H1 (cell line): ENCODE measurements at regions not wholly inside any gene's neighbourhood (a gene's known extent, or its start where the extent isn't known, plus 50 kb on each side); places are given as distances from the start of the nearest gene placed in this dataset.

ENCODE experiments used
- CTCF ChIA-PET: fragments of 300-600 bp; sonication (Branson Sonifier 250); formaldehyde crosslinking; loops from one replicate; lab custom pipeline; 2021; ENCODE audit not compliant: partially characterized antibody; lab: Charles Lee
- POLR2A ChIA-PET: fragments of 300-600 bp; sonication (Branson Sonifier 250); formaldehyde crosslinking; loops from one replicate; lab custom pipeline; 2021; ENCODE audit warnings: inconsistent platforms; ENCODE audit not compliant: partially characterized antibody; lab: Charles Lee
- DNase-seq, 2 experiments: peaks; one replicate each; pipeline versions ENCODE4 v3.0.0 to v3.0.0-alpha.2; 2010 to 2022; ENCODE audit warnings: low spot score in 2 of 2, low read depth in 1 of 2, mixed read lengths in 1 of 2
- FAIRE-seq: peaks from 2 replicates; lab custom pipeline; 2011; peaks lifted over from hg19 to GRCh38; lab: Jason Lieb, UNC
- H2AFZ ChIP-seq: 2 replicates; pipeline ENCODE4 v1.8.1; 2012; ENCODE audit warnings: low read length, inconsistent platforms
- H2AK5ac ChIP-seq: 2 replicates; pipeline ENCODE4 v1.6.1; 2013; ENCODE audit warnings: low read depth, low read length
- H2BK120ac ChIP-seq: replicated peaks from 2 replicates; pipeline ENCODE3; 2013; ENCODE audit warnings: low read depth, low read length, inconsistent platforms
- H2BK12ac ChIP-seq: 2 replicates; pipeline ENCODE4 v1.6.1; 2013; ENCODE audit warnings: low read depth, low read length
- H2BK15ac ChIP-seq: 2 replicates; pipeline ENCODE4 v1.6.1; 2013; ENCODE audit warnings: low read length
- H2BK20ac ChIP-seq: 2 replicates; pipeline ENCODE4 v1.6.1; 2013; ENCODE audit warnings: low read length
- H2BK5ac ChIP-seq: 2 replicates; pipeline ENCODE4 v1.6.1; 2013; ENCODE audit warnings: low read depth, low read length
- H3K14ac ChIP-seq: 2 replicates; pipeline ENCODE4 v1.6.1; 2013; ENCODE audit warnings: inconsistent platforms; ENCODE audit not compliant: insufficient read length
- H3K18ac ChIP-seq: 2 replicates; pipeline ENCODE4 v1.6.1; 2013; ENCODE audit warnings: low read length; ENCODE audit errors: extremely low read depth
- H3K23ac ChIP-seq: 2 replicates; pipeline ENCODE4 v1.6.1; 2013; ENCODE audit warnings: inconsistent platforms; ENCODE audit not compliant: insufficient read length
- H3K23me2 ChIP-seq: 2 replicates; pipeline ENCODE4 v1.6.1; 2013; ENCODE audit warnings: low read depth, low read length
- H3K27ac ChIP-seq: 2 replicates; pipeline ENCODE4 v1.6.1; 2011; ENCODE audit warnings: low read depth, low read length, inconsistent platforms
- H3K27me3 ChIP-seq, 4 experiments: replicated peaks in 1 of 4; 1 replicate in 1 of 4; 2 replicates in 3 of 4; pipeline versions ENCODE4 v1.6.1 to v1.8.1; 2011 to 2013; ENCODE audit warnings: low read length in 3 of 4, mild to moderate bottlenecking in 3 of 4, inconsistent platforms in 2 of 4, mixed read lengths in 2 of 4, moderate library complexity in 1 of 4; ENCODE audit not compliant: control insufficient read depth in 3 of 4, insufficient read depth in 3 of 4; ENCODE audit errors: extremely low read depth in 1 of 4
- H3K36me3 ChIP-seq, 4 experiments: 2 replicates each; pipeline versions ENCODE4 v1.6.1 to v1.8.1; 2011 to 2013; ENCODE audit warnings: mild to moderate bottlenecking in 4 of 4, low read length in 3 of 4, moderate library complexity in 2 of 4, control low read depth in 1 of 4, inconsistent platforms in 1 of 4; ENCODE audit not compliant: insufficient read depth in 4 of 4, control insufficient read depth in 2 of 4
- H3K4ac ChIP-seq: replicated peaks from 2 replicates; pipeline ENCODE3; 2013; ENCODE audit warnings: low read length, low read depth, mixed read lengths, inconsistent platforms; ENCODE audit not compliant: insufficient read length
- H3K4me1 ChIP-seq, 4 experiments: replicated peaks in 1 of 4; 1 replicate in 1 of 4; 2 replicates in 3 of 4; pipeline versions ENCODE4 v1.6.1 to v1.8.1; 2011 to 2013; ENCODE audit warnings: low read length in 3 of 4, inconsistent platforms in 2 of 4, mixed read lengths in 1 of 4; ENCODE audit not compliant: insufficient read depth in 4 of 4, control insufficient read depth in 3 of 4
- H3K4me2 ChIP-seq, 2 experiments: 2 replicates each; pipeline versions ENCODE4 v1.6.1 to v1.8.1; 2011 to 2013; ENCODE audit warnings: low read depth in 2 of 2, low read length in 2 of 2, control low read depth in 1 of 2, inconsistent platforms in 1 of 2, mild to moderate bottlenecking in 1 of 2; ENCODE audit not compliant: insufficient read depth in 1 of 2
- H3K4me3 ChIP-seq, 4 experiments: fragments of 200-600, 300-600 bp in 1 of 4; sonication (generic), shearing (Covaris generic), sonication (Bioruptor Twin) in 1 of 4; 2 replicates each; pipeline versions ENCODE4 v1.5.1 to v1.8.1; 2011 to 2016; ENCODE audit warnings: low read length in 4 of 4, low read depth in 3 of 4, control low read depth in 2 of 4, inconsistent platforms in 2 of 4, mild to moderate bottlenecking in 2 of 4, mixed read lengths in 1 of 4, moderate library complexity in 1 of 4; ENCODE audit not compliant: insufficient read depth in 2 of 4; ENCODE audit errors: extremely low read depth in 1 of 4
- H3K56ac ChIP-seq: replicated peaks from 2 replicates; pipeline ENCODE3; 2013; ENCODE audit warnings: low read depth, mild to moderate bottlenecking, mixed read lengths, low read length, inconsistent platforms; ENCODE audit not compliant: insufficient read length
- H3K79me1 ChIP-seq: 2 replicates; pipeline ENCODE4 v1.6.1; 2013; ENCODE audit warnings: low read depth, low read length, control low read depth
- H3K79me2 ChIP-seq, 2 experiments: 2 replicates each; pipeline versions ENCODE4 v1.6.1 to v1.8.1; 2012 to 2013; ENCODE audit warnings: low read length in 2 of 2, mild to moderate bottlenecking in 2 of 2, inconsistent platforms in 1 of 2; ENCODE audit not compliant: insufficient read depth in 2 of 2, control insufficient read depth in 1 of 2
- H3K9ac ChIP-seq, 4 experiments: replicated peaks in 1 of 4; 1 replicate in 1 of 4; 2 replicates in 3 of 4; pipeline versions ENCODE4 v1.6.1 to v1.8.1; 2011 to 2013; ENCODE audit warnings: low read depth in 3 of 4, low read length in 3 of 4, control low read depth in 2 of 4, mild to moderate bottlenecking in 2 of 4, moderate library complexity in 2 of 4, inconsistent platforms in 1 of 4; ENCODE audit errors: extremely low read depth in 1 of 4
- H3K9me3 ChIP-seq, 2 experiments: 2 replicates each; pipeline versions ENCODE4 v1.6.1 to v1.8.1; 2012 to 2013; ENCODE audit warnings: mild to moderate bottlenecking in 2 of 2, moderate library complexity in 2 of 2, control low read depth in 1 of 2, inconsistent platforms in 1 of 2, low read depth in 1 of 2, low read length in 1 of 2, mixed read lengths in 1 of 2; ENCODE audit not compliant: insufficient read depth in 2 of 2
- H4K20me1 ChIP-seq, 2 experiments: replicated peaks in 1 of 2; 2 replicates each; pipeline versions ENCODE3 to v1.8.1; 2011 to 2013; ENCODE audit warnings: inconsistent platforms in 2 of 2, low read length in 2 of 2, mild to moderate bottlenecking in 1 of 2; ENCODE audit not compliant: insufficient read depth in 2 of 2, control insufficient read depth in 1 of 2
- H4K5ac ChIP-seq: 2 replicates; pipeline ENCODE4 v1.6.1; 2013; ENCODE audit warnings: low read length, low read depth, mixed read lengths, inconsistent platforms; ENCODE audit not compliant: insufficient read length
- H4K8ac ChIP-seq: 2 replicates; pipeline ENCODE4 v1.8.0; 2013; ENCODE audit warnings: mild to moderate bottlenecking, moderate library complexity, low read length, inconsistent platforms; ENCODE audit not compliant: insufficient read depth; ENCODE audit errors: extremely low read depth
- H4K91ac ChIP-seq: replicated peaks from 2 replicates; pipeline ENCODE3; 2013; ENCODE audit warnings: low read length, mixed read lengths, inconsistent platforms; ENCODE audit not compliant: insufficient read length
- ATF2 ChIP-seq: IDR thresholded peaks from 2 replicates; pipeline ENCODE4 v1.6.1; 2012; ENCODE audit warnings: low read length, inconsistent platforms
- E2F6 ChIP-seq: IDR thresholded peaks from 2 replicates; pipeline ENCODE4 v1.6.1; 2012; ENCODE audit warnings: inconsistent platforms
- EP300 ChIP-seq, 2 experiments: IDR thresholded peaks; 1 replicate in 1 of 2; 2 replicates in 1 of 2; pipeline ENCODE4 v1.6.1; 2011 to 2012; ENCODE audit warnings: low read depth in 2 of 2, low read length in 2 of 2, mild to moderate bottlenecking in 2 of 2, borderline replicate concordance in 1 of 2, inconsistent platforms in 1 of 2, moderate library complexity in 1 of 2
- GTF2F1 ChIP-seq: IDR thresholded peaks from 2 replicates; pipeline ENCODE4 v1.6.1; 2012; ENCODE audit warnings: low read depth, low read length, improper control_type of control experiment, borderline replicate concordance
- HDAC6 ChIP-seq: IDR thresholded peaks from one replicate; pipeline ENCODE4 v1.7.1; 2012; ENCODE audit warnings: low read depth, mild to moderate bottlenecking, inconsistent platforms, low read length, moderate library complexity
- KDM4A ChIP-seq: IDR thresholded peaks from one replicate; pipeline ENCODE4 v1.7.1; 2012; ENCODE audit warnings: low read depth, mild to moderate bottlenecking, moderate library complexity, low read length, inconsistent platforms; ENCODE audit not compliant: severe bottlenecking
- KDM5A ChIP-seq: fragments of 200-600 bp; IDR thresholded peaks from 2 replicates; pipeline ENCODE4 v1.7.1; 2012; ENCODE audit warnings: mild to moderate bottlenecking, low read length, inconsistent platforms, mixed read lengths
- MAFK ChIP-seq: IDR thresholded peaks from 2 replicates; pipeline ENCODE4 v1.6.1; 2012; ENCODE audit warnings: low read depth, mild to moderate bottlenecking, improper control_type of control experiment, low read length
- NRF1 ChIP-seq: IDR thresholded peaks from 2 replicates; pipeline ENCODE4 v1.6.1; 2011; ENCODE audit warnings: mild to moderate bottlenecking, low read depth, low read length, improper control_type of control experiment
- SRF ChIP-seq: IDR thresholded peaks from 2 replicates; pipeline ENCODE4 v1.6.1; 2011; ENCODE audit warnings: mild to moderate bottlenecking, low read depth, low read length, moderate library complexity
- TAF7 ChIP-seq: optimal IDR thresholded peaks from 2 replicates; pipeline ENCODE3; 2011; ENCODE audit warnings: low read depth, mild to moderate bottlenecking, inconsistent platforms, low read length, moderate library complexity, borderline replicate concordance
- ZNF274 ChIP-seq: IDR thresholded peaks from 2 replicates; pipeline ENCODE4 v1.7.0; 2012; ENCODE audit warnings: low read length, borderline replicate concordance; ENCODE audit errors: extremely low read depth
- WGBS, 2 experiments: shearing (Covaris generic) in 1 of 2; methylation state at CpG; one replicate each; pipeline versions ENCODE4 v1.1.6 to v1.1.7; 2013 to 2015; ENCODE audit warnings: low lambda C conversion rate in 2 of 2, mixed read lengths in 2 of 2, inconsistent platforms in 1 of 2, low coverage in 1 of 2, missing lambda C conversion rate in 1 of 2; ENCODE audit not compliant: insufficient replicate concordance in 2 of 2, insufficient coverage in 1 of 2, insufficient read length in 1 of 2; ENCODE audit errors: extremely low coverage in 1 of 2, missing lambda C conversion rate in 1 of 2; 5-methylcytosine and 5-hydroxymethylcytosine counted together

- CTCF ChIA-PET = no interaction called here
- H4K20me1 ChIP-seq = no peaks in the 10 kb centered on the region
- TF ChIP-seq KDM4A = no peak
- no peak for TF ChIP-seq GTF2F1
- TF ChIP-seq HDAC6 = no peak
- TF ChIP-seq SRF = no peak
- TF ChIP-seq ZNF274 = no peak
- no peak for TF ChIP-seq MAFK
- TF ChIP-seq E2F6 = no peak
- TF ChIP-seq KDM5A = no peak
- TF ChIP-seq ATF2 = no peak
- no peak for TF ChIP-seq TAF7
- no peak for TF ChIP-seq EP300 (IDR thresholded peaks at IDR 0.05; ENCODE audit: borderline replicate concordance in 1 of 2, low read depth in 2 of 2, low read length in 2 of 2)
- no peak for TF ChIP-seq NRF1
Observed at GRCh38 chr16:64539811-64540371, 582.0 kb downstream of the CDH11 start.

More at GRCh38 chr16:64539811-64540371, 582.0 kb downstream of the CDH11 start:
- Histone ChIP-seq H3K23ac (no peak overlapping the region), H3K79me1 (no peaks in the 10 kb centered on the region), H2BK20ac (no peak overlapping the region), H2AFZ (no peak overlapping the region), H2BK15ac (no peak overlapping the region), H3K9me3 (no peaks in the 10 kb centered on the region), H2AK5ac (no peak overlapping the region), H2BK5ac (no peak overlapping the region), H4K8ac (no peak overlapping the region), H4K5ac (no peak overlapping the region), H3K4ac (no peak overlapping the region), H3K4me3 (no peak overlapping the region), H3K14ac (no peak overlapping the region), H3K27me3 (no peaks in the 10 kb centered on the region), H4K91ac (no peak overlapping the region), H3K9ac (no peak overlapping the region), H3K23me2 (no peaks in the 10 kb centered on the region), H3K4me2 (no peak overlapping the region), H2BK120ac (no peak overlapping the region), H3K4me1 (no peaks in the 10 kb centered on the region), H3K56ac (no peak overlapping the region), H3K36me3 (no peaks in the 10 kb centered on the region), H2BK12ac (no peak overlapping the region), H3K18ac (no peak overlapping the region), H3K27ac (no peak overlapping the region), H3K79me2 (no peaks in the 10 kb centered on the region)
- POLR2A ChIA-PET = no interaction called here
- DNase-seq = no peak
- FAIRE-seq = no peak
- 94% methylated on average over 4 of the region's 4 CpGs; no CpG with 5 or more reads in 1 of the 2 experiments for WGBS, 2 experiments
